OCI-M2 (cell line): ENCODE measurements at regions not wholly inside any gene's neighbourhood (a gene's known extent, or its start where the extent isn't known, plus 50 kb on each side); places are given as distances from the start of the nearest gene placed in this dataset.

ENCODE experiments used
- DNase-seq: peaks from one replicate; lab custom pipeline; 2025; ENCODE audit not compliant: unreplicated experiment; lab: John Stamatoyannopoulos, UW

- no peak for DNase-seq
These were observed 98.6 kb upstream of the IER5L start for GRCh38 chr9:129276486-129277230.

DNA sequence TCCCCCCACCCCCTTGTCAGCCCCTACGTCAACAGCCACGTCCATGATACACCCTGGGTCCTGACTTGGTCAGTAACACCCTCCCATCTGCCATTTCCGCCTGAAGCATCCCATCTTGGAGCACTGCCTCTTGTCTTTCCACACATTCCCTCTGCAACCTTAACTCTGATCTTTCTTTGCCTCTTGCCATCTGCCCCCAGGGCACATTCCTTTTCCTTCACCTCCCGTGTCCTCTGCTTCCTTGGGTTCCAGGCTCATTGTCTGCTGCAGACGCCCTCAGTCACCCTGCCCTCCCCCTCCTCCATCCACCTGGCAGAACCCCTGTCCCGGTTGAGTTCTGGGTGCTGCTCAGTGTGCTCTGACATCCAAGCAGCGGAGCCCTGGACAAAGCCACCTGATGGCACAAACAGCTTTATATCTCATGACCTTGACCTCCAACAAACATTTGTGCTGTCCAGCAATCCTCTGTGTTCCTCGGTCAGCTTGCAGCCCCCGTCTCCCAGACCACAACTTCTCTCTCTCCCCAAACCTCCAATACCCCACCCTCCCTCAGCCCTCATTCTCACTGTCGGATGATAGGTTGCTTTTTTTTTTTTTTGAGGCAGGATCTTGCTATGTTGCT lies 97.7 kb upstream of the IER5L start:
- DNase-seq: no peak

DNA sequence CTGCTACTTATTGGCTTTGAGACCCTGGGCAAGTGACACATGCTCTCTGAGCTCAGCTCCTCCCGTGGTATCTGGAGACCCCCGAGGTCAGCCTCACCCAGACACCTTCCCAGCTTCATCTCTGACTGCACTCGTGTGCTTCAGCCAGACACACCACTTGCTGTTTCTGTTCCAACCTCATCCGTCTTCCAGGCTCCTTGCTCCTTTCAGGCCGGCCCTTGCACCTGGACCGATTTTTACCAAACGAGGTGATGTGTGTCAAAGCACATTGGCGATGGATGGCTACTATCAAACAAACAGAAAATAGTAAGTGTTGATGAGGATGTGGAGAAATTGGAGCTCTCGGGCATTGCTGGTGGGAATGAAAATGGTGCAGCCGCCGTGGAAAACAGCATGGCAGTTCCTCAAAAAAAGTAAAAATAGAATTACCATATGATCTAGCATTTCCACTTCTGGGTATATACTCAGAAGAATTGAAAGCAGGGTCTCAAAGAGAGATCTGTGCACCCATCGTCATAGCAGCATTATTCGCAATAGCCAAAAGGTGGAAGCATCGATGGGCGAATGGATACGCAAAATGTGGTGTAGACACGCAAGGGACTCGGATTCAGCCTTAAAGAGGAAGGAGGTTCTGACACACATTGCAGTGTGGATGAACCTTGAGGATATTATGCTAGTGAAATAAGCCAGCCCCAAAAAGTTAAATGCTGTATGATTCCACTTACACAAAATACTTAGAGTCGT lies 96.1 kb upstream of the IER5L start:
- DNase-seq: no peak

DNA sequence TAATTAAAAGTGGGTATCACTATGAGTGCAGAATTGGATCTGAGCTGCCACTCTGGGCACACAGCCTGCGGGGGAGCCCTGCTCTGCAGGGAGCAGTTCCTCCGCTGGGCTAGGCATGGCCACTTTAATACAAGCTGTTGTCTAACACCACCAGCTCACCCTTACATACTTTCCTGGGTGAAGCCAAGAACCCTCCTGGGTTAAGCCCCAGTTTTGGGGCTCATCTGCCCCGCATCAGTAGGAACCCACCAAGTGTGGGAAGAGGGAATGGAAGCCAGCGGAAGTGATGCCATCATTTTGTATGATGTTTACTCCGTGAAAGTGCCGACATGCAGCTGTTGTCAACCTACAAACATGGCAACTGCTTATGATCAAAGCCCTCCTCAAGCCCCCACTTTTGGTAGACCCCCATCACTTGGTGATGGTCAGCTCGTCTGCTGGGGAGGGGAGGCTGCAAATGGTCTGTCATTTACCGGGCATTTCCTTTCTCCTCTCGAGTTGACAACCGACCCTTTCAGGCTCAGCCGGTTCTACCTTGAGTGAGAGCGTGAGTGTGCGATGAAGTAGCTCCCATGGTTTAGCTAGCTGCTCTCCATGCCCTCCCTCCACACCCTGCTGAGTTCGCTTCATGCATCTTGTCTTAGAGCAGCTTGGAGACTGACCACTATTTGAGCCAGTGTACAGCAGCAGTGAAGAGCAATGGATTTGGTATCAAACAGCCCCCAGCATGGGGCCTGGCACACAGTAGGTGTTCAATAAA lies 95.3 kb upstream of the IER5L start:
- DNase-seq: no peak

DNA sequence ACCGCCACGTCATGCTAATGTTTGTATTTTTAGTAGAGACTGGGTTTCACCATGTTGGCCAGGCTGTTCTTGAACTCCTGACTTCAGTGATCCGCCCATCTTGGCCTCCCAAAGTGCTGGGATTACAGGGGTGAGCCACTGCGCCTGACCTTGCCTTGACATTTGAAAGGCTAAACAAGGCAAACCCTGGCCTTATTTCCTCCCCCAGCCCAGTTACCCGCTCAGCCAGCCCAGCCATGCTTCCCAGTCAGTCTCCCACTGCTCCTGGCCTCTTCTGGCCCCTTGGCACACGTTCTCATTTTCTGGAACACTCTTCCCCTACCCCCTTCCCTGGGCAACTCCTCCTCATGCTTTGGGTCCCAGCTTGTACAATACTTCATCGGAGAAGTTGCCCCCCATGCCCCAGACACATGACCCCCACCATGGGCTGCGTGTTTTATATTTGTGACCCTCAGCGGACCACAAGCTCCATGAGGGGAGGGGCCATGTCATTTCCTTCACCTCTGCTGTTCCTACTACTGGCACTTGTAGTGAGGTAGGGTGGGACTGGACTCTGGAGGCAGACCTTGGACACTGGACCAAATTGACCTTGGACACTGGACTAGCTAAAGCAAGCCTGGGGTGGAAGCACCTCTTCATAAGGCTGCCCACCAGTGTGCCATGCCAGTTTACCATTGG lies 94.4 kb upstream of the IER5L start:
- DNase-seq: no peak

GRCh38 chr9:129270903-129271431 lies 92.9 kb upstream of the IER5L start:
- no peak for DNase-seq

DNA sequence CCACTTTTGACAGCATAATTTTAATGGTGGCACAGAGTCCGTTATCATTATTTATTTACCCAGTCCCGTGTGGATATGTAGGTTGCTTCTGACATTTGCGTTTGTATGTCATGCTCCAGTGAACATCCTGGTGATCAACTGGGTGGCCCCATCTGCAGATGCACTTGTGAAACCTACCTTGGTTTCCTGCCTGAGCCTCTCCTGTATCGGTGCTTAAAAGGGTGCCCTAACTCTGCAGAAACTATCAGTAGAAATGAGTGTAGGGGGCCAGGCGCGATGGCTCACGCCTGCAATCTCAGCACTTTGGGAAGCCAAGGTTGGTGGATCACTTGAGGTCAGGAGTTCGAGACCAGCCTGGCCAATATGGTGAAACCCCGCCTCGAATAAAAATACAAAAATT lies 92.1 kb upstream of the IER5L start:
- DNase-seq: no peak

GRCh38 chr9:129267141-129267540 lies 89.1 kb upstream of the IER5L start:
- DNase-seq: no peak

GRCh38 chr9:129266536-129266935 lies 88.5 kb upstream of the IER5L start:
- DNase-seq: no peak

DNA sequence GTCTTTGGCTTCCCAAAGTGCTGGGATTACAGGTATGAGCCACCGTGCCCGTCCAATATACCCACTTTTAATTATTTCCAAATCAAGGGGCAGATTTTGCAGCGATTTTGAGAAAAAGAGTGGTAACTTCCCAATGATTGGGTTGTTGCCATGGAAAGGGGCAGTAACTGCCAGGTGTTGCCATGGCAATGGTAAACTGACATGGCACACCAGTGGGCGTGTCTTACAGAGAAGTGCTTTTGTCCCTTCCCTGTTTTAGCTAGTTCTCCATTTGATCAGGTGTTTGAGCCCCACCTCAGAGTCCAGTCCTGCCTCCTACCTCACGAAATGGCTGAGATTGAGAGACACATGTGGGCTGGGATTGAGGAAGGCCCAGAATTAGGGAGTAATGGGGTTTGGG lies 86.3 kb upstream of the IER5L start:
- no peak for DNase-seq

DNA sequence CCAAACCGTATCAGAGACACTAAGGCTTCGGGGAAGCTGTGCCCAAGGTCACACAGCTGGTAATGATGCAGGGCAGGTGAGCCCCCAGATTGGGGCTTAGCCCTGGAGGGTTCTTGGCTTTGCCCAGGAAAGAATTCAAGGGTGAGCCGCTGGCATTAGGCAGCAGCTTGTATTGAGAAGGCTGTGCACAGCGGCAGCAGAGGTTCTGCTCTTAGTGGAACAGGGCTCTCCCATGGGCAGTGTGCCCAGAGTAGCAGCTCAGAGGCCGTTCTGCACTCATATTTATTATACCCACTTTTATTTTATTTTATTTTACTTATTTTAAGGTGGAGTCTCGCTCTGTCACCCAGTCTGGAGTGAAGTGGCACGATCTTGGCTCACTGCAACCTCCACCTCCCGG lies 85.8 kb upstream of the IER5L start:
- no peak for DNase-seq

- no peak for DNase-seq
These were observed 84.2 kb upstream of the IER5L start for GRCh38 chr9:129262261-129262660.

DNA sequence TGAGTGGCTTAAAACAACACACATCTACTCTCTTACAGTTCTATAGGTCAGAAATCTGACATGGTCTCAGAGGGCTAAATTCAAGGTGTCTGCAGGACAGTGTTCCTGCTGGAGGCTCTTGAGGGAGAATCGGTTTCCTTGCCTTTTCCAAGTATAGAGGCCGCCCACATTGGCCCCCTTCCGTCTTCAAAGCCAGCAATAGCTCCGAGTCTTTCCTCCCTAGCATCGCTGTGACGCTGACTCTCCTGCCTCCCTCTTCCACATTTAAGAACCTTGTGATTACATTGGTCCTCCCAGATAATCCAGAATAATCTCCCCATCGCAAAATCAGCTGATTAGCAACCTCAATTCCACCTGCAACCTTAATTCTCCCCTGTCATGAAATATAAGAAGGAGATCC lies 81.3 kb upstream of the IER5L start:
- no peak for DNase-seq

GRCh38 chr9:129258823-129259301 lies 80.8 kb upstream of the IER5L start:
- no peak for DNase-seq

DNA sequence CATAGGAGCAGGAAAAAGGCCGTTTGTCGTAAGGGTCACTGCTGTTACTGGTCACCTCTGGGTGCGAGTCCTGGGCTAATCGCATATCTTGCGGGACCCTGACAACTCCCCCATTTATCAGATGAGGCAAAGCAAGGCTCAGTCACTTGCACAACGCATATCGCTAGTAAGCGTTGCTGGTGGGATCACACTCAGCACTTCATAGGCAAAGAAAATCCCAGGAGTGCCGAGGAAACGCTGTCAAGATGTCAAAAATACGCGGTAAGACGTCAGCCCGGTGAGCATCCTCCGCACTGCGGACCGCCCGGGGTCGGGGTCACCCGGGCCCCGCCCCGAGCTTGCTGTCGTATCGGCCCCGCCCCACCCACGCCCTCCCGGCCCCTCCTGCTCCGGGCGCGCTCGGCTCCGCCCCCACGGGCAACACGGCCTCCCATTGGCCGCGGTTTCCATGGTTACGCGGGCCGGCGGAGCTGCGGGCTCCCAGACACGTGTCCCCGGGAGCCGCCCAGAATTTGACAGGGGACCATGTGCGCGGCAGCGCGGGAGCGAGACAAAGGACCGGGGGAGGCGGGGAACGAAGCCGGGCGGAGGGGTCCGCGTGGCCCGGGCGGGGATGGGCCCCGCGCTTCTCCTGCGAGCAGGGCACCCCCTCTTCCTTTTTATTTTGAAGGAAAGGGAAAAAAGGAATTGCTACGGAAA lies 80.2 kb upstream of the IER5L start:
- no peak for DNase-seq

- no peak for DNase-seq
These were observed 79.1 kb upstream of the IER5L start for GRCh38 chr9:129256959-129257713.

GRCh38 chr9:129254566-129255287 lies 76.7 kb upstream of the IER5L start:
- no peak for DNase-seq

- DNase-seq: no peak
These were observed 75.8 kb upstream of the IER5L start for GRCh38 chr9:129253803-129254381.
